ENCODE measurements at regions not wholly inside any gene's neighbourhood (a gene's known extent, or its start where the extent isn't known, plus 50 kb on each side); places are given as distances from the start of the nearest gene placed in this dataset.

DNA sequence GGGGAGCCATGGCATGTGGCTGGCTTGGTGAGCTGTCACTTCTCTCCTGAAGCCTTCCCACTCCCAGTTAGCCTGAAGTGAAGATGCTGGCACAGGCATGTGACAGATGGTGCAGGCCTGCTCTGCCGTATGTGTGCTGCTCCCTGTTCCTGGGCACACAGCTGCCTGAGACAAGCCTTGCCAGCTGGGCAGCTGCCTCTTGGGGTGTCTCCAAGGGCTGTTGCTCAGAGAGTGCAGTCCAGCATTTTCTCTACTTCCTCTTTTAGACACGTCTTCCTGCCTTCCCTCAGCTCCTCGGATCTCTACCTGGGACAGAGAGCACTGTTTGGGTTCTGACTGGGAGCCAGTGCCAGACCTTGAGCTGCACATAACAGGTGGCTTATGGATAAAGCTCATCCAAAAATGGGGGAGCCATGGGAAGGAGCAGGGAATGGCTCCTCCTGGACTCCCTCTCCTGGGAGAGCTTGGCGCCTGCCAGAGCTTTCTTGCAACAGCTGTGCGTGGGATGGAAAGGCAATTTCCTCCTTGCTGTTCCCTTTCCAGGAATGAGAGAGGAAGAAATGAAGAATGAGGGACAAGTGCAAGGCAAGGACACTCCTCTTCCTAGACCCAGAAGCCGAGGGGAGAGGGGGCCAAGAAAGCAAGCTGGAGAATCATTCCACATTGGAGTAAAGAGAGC lies 132.9 kb downstream of the MSL3 start (continued):
- TF ChIP-seq CERS6 (CRISPR knock-in tag; IDR thresholded peaks at IDR 0.05) (no peak), HNRNPL (IDR thresholded peaks at IDR 0.05; ENCODE audit: low read depth, low read length) (no peak), NFIC (IDR thresholded peaks at IDR 0.05; ENCODE audit: low read length) (no peak), ETV6 (CRISPR knock-in tag; conservative IDR thresholded peaks at IDR 0.05) (no peak), ZMAT3 (CRISPR knock-in tag; conservative IDR thresholded peaks at IDR 0.05) (no peak), SRSF4 (IDR thresholded peaks at IDR 0.05; ENCODE audit: low read depth, low read length, poor library complexity, severe bottlenecking) (no peak)

- intact Hi-C loops (cut with micrococcal nuclease; ENCODE audit: unreplicated experiment) (no loop called here), in situ Hi-C loops (cut with HindIII; ENCODE audit: extremely low pct_ligation_motif_present, low pct_unique_long_range_greater_than_20kb) (no loop called here)
- H3K79me2 ChIP-seq (ENCODE audit: insufficient read depth, low read length) = no peaks in the 10 kb centered on the region
- POLR2A ChIA-PET = no interaction called here
- H3K9me3 ChIP-seq (ENCODE audit: low read length) = no peaks in the 10 kb centered on the region
- no peak overlapping the region for H2AFZ ChIP-seq (ENCODE audit: low read length)
- ATAC-seq (no peak), FAIRE-seq (no peak), DNase-seq (ENCODE audit: low spot score) (no peak)
- BruUV-seq (replicated peaks) = no TSS peak
- H4K20me1 ChIP-seq (ENCODE audit: insufficient read depth, low read length) = no peaks in the 10 kb centered on the region
- no peak for TF ChIP-seq ZNF326 (CRISPR knock-in tag; IDR thresholded peaks at IDR 0.05; ENCODE audit: borderline replicate concordance)
- TF ChIP-seq BATF2 (CRISPR knock-in tag; IDR thresholded peaks at IDR 0.05) = no peak
- TF ChIP-seq BRF2 (CRISPR knock-in tag; IDR thresholded peaks at IDR 0.05) = no peak
- no peak for TF ChIP-seq ZBTB3 (CRISPR knock-in tag; IDR thresholded peaks at IDR 0.05; ENCODE audit: borderline replicate concordance, low read depth)
- TF ChIP-seq FOSL1 (CRISPR knock-in tag; IDR thresholded peaks at IDR 0.05; ENCODE audit: borderline replicate concordance) = no peak
- TF ChIP-seq HNF4A (CRISPR knock-in tag; IDR thresholded peaks at IDR 0.05) = no peak
- TF ChIP-seq ZNF652 (CRISPR knock-in tag; IDR thresholded peaks at IDR 0.05; ENCODE audit: borderline replicate concordance, low read depth) = no peak
- no peak for TF ChIP-seq ZNF446 (CRISPR knock-in tag; IDR thresholded peaks at IDR 0.05)
- TF ChIP-seq ZNF432 (CRISPR knock-in tag; IDR thresholded peaks at IDR 0.05; ENCODE audit: borderline replicate concordance) = no peak
- TF ChIP-seq ZNF451 (CRISPR knock-in tag; IDR thresholded peaks at IDR 0.05) = no peak
- no peak for TF ChIP-seq ZNF672 (CRISPR knock-in tag; IDR thresholded peaks at IDR 0.05)
- TF ChIP-seq ZFP36L1 (CRISPR knock-in tag; IDR thresholded peaks at IDR 0.05) = no peak
- TF ChIP-seq, protein P1, sequence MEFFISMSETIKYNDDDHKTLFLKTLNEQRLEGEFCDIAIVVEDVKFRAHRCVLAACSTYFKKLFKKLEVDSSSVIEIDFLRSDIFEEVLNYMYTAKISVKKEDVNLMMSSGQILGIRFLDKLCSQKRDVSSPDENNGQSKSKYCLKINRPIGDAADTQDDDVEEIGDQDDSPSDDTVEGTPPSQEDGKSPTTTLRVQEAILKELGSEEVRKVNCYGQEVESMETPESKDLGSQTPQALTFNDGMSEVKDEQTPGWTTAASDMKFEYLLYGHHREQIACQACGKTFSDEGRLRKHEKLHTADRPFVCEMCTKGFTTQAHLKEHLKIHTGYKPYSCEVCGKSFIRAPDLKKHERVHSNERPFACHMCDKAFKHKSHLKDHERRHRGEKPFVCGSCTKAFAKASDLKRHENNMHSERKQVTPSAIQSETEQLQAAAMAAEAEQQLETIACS (CRISPR knock-in tag; IDR thresholded peaks at IDR 0.05) = no peak
- no peaks in the 10 kb centered on the region for H3K4me1 ChIP-seq (ENCODE audit: insufficient read depth, low read length)
- CTCF ChIA-PET (ENCODE audit: low intra/inter-chr PET ratio, low total read pairs) = no interaction called here
- WGBS (ENCODE audit: low lambda C conversion rate) = 16% methylated on average over 2 of the region's 3 CpGs
- H3K27me3 ChIP-seq (ENCODE audit: control insufficient read depth in 1 of 2, insufficient read depth in 2 of 2, low read length in 2 of 2) = no peaks in the 10 kb centered on the region
- H3K27ac ChIP-seq (ENCODE audit: extremely low read length, insufficient read depth, low read length) = no peak overlapping the region
- H3K36me3 ChIP-seq (replicated peaks in 1 of 2; ENCODE audit: control insufficient read depth in 1 of 2, insufficient read depth in 2 of 2, low read length in 2 of 2) = no peaks in the 10 kb centered on the region
- H3K4me3 ChIP-seq (replicated peaks in 1 of 3; ENCODE audit: insufficient read depth in 1 of 3, low read depth in 2 of 3, low read length in 3 of 3) = no peak overlapping the region
- H3K4me2 ChIP-seq (ENCODE audit: low read depth, low read length) = no peak overlapping the region
- no peak overlapping the region for H3K9ac ChIP-seq (ENCODE audit: insufficient read depth, low read depth, low read length)
Observed at GRCh38 chrX:11893933-11894710, 136.1 kb downstream of the MSL3 start.

All from HepG2 (cell line).